ENCODE measurements at regions not wholly inside any gene's neighbourhood (a gene's known extent, or its start where the extent isn't known, plus 50 kb on each side); places are given as distances from the start of the nearest gene placed in this dataset.

DNA sequence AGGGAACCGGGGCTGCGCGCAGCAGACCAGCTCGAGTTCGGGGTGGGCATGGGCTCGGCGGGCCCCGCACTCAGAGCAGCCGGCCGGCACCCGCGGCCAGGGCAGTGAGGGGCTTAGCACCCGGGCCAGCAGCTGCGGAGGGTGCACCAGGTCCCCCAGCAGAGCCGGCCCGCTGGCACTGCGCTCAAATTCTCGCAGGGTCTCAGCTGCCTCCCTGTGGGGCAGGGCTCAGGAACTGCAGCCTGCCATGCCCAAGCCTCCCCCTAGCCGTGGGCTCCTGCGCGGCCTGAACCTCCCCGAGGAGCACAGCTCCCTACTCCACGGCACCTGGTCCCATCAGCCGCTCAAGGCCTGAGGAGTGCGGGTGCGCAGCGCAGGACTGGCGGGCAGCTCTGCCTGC lies 172.9 kb upstream of the SLC30A5 start:
- DNase-seq = no peak
- H3K27ac ChIP-seq = no peak overlapping the region
- H3K36me3 ChIP-seq (replicated peaks) = no peaks in the 10 kb centered on the region
- H3K27me3 ChIP-seq (replicated peaks) = no peaks in the 10 kb centered on the region
- no peak overlapping the region for H3K4me3 ChIP-seq (ENCODE audit: low read depth, low read length)
- TF ChIP-seq, protein P1, sequence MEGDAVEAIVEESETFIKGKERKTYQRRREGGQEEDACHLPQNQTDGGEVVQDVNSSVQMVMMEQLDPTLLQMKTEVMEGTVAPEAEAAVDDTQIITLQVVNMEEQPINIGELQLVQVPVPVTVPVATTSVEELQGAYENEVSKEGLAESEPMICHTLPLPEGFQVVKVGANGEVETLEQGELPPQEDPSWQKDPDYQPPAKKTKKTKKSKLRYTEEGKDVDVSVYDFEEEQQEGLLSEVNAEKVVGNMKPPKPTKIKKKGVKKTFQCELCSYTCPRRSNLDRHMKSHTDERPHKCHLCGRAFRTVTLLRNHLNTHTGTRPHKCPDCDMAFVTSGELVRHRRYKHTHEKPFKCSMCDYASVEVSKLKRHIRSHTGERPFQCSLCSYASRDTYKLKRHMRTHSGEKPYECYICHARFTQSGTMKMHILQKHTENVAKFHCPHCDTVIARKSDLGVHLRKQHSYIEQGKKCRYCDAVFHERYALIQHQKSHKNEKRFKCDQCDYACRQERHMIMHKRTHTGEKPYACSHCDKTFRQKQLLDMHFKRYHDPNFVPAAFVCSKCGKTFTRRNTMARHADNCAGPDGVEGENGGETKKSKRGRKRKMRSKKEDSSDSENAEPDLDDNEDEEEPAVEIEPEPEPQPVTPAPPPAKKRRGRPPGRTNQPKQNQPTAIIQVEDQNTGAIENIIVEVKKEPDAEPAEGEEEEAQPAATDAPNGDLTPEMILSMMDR (IDR thresholded peaks at IDR 0.05; ENCODE audit: low read depth, low read length, missing control alignments) = no peak
- in situ Hi-C loops (cut with HindIII; ENCODE audit: low pct_ligation_motif_present, low sequenced_read_pairs) = no loop called here

DNA sequence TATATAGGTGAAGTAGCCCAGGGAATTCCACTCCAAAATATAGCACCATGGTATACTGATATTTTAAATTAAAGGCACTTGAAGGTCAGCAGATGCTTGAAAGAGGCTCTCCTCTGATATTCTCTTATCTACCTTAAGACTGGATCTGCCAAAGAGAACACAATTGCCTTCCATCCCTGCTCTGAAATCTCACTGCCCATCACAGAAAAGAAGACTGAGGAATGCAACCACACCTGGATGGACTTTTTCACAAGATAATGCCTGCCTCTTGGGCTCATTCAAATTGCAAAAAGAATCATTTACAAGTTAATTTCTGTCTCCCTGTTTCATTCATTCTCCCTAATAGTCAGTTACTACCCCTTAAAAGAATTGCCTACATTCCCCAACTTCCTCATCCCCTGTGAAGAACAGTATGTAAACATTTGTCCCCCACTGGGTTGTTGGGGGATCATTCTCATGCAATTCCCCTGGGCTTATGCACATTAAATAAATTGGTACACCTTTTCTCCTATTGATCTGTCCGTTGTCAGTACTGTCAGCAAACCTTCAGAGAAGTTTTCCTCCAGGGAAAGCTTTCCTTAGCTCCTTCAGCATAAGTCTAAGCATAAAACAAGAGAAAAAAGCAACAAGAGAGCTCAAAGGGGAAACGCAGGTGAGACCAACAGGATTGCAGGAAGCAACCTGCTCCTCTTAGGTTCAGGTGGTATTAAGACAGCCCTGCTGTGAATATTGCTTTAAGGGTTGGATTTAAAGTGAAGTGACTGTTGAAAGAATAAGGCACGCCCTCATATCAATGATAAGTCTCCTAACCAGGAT lies 171.4 kb upstream of the SLC30A5 start:
- H3K36me3 ChIP-seq (replicated peaks) = no peaks in the 10 kb centered on the region
- H3K4me3 ChIP-seq (ENCODE audit: low read depth, low read length) = no peak overlapping the region
- DNase-seq = no peak
- TF ChIP-seq, protein P1 (IDR thresholded peaks at IDR 0.05; ENCODE audit: low read depth, low read length, missing control alignments) = no peak
- H3K27me3 ChIP-seq (replicated peaks) = no peaks in the 10 kb centered on the region
- no peak overlapping the region for H3K27ac ChIP-seq
- in situ Hi-C loops (cut with HindIII; ENCODE audit: low pct_ligation_motif_present, low sequenced_read_pairs) = no loop called here

DNA sequence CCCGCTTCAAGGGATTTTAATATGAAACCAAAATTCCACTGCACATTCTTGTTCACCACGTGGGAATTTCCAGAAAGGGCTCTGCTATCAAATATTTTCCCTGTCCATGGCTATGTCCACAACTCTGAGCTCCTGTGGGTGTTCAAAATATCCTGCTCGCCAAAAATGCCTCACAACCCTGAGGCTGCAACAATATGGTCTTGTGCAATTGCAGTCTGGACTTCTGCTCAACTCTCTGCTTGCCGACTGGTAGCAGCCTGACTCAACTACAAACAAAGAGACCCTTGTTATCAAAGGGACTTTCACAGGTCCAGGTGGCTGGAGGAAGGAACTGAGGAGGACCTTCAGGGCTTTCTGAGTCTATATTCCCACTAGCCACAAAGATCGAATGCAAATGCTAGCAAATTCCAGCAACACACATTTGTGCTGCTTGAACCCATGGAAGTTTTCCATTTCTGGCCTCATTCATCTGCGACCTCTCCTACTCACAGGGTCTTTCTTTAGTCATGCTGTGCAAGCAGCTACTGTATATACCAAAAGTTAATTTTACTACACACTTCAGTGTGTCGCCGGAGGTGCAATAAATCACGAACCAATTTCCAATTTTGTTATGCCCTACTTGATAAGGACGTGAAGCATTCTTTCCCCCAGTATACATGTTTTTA lies 169.2 kb upstream of the SLC30A5 start:
- in situ Hi-C loops (cut with HindIII; ENCODE audit: low pct_ligation_motif_present, low sequenced_read_pairs) = no loop called here
- no peak overlapping the region for H3K4me3 ChIP-seq (ENCODE audit: low read depth, low read length)
- TF ChIP-seq, protein P1 (IDR thresholded peaks at IDR 0.05; ENCODE audit: low read depth, low read length, missing control alignments) = no peak
- DNase-seq = peak; percentile 79
- H3K36me3 ChIP-seq (replicated peaks) = no peaks in the 10 kb centered on the region
- no peak overlapping the region for H3K27ac ChIP-seq
- H3K27me3 ChIP-seq (replicated peaks) = no peaks in the 10 kb centered on the region

DNA sequence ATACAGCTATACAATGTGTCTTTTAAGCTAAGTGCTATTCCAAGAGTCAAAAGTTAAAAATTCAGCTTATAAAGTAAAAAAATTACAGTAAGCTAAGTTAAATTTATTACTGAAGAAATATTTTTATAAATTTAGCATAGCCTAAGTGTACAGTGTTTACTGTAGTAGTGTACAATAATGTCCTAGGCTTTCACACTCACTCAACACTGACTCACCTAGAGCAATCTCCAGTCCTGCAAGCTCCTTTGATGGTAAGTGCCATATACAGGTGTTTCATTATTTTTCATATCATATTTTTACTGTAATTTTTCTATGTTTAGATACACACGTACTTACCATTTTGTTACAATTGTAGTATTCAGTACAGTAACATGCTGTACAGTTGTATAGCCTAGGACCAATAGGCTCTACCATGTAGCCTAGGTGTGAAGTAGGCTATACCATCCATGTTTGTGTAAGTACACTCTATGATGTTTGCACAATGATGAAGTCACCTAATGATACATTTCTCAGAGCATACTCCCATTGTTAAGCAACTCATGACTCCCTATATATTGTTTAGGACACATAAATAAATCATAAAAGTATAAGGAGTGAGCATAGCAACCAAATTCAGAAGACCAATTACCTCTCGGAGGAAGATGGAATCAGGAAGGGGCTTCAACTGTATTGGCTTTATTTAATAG lies 165.1 kb upstream of the SLC30A5 start:
- in situ Hi-C loops (cut with HindIII; ENCODE audit: low pct_ligation_motif_present, low sequenced_read_pairs) = no loop called here
- Histone ChIP-seq H3K27ac (no peak overlapping the region), H3K4me3 (ENCODE audit: low read depth, low read length) (no peak overlapping the region), H3K36me3 (replicated peaks) (no peaks in the 10 kb centered on the region), H3K27me3 (replicated peaks) (no peaks in the 10 kb centered on the region)
- TF ChIP-seq, protein P1 (IDR thresholded peaks at IDR 0.05; ENCODE audit: low read depth, low read length, missing control alignments) = no peak
- no peak for DNase-seq

DNA sequence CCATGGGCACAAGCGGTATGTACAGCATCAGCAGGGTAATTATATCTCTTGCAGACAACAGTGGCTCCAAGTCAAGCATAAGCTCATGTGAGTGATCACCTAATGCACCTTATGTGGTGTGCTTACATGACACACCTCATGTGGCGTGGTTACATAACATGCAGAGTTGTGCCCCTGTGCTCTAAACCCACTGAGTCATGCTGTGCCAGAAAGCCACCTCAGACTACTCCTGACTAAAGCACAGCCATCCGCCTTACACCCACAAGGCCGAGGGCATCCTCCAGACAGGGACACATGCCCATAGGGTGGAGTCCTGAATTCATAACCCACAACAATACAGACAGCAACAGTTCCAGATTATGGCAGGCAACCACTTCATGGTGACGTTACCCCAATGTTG lies 163.7 kb upstream of the SLC30A5 start:
- in situ Hi-C loops (cut with HindIII; ENCODE audit: low pct_ligation_motif_present, low sequenced_read_pairs) = no loop called here
- TF ChIP-seq, protein P1 (IDR thresholded peaks at IDR 0.05; ENCODE audit: low read depth, low read length, missing control alignments) = no peak
- DNase-seq = no peak
- no peaks in the 10 kb centered on the region for H3K36me3 ChIP-seq (replicated peaks)
- no peaks in the 10 kb centered on the region for H3K27me3 ChIP-seq (replicated peaks)
- H3K27ac ChIP-seq = no peak overlapping the region
- H3K4me3 ChIP-seq (ENCODE audit: low read depth, low read length) = no peak overlapping the region
